ENCODE measurements at regions not wholly inside any gene's neighbourhood (a gene's known extent, or its start where the extent isn't known, plus 50 kb on each side); places are given as distances from the start of the nearest gene placed in this dataset.

DNA sequence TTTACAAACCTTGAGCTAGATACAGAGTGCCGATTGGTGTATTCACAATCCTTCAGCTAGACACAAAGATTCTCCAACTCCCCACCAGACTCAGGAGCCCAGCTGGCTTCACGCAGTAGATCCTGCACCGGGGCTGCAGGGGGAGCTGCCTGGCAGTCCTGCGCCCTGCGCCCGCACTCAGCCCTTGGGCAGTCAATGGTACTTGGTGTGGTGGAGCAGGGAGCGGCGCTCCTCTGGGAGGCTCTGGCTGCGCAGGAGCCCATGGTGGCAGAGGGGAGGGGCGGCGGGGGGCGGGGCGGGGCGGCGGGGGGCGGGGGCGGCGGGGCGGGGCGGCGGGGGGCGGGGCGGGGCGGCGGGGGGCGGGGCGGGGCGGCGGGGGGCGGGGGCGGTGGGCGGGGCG is 923.4 kb downstream of the SOCS6 start:
- no peak for DNase-seq

DNA sequence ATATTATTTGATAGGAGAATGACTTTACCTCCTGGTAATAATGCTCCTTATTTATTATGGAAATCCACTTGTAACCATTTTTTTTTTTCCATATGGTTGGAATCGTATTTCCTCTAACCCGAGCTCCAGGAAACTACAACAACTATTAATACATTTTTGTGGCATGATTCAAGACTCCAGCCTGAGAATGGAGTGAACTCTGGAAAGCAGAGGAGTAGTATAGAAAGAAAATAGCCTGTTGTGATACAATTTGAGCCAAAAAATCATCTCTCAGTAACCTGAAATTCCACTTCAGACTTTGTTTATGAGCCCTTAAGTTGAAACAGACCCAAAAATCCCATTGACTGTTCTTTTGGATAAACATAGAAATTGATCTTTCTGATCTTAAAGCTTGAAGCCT is 921.1 kb downstream of the SOCS6 start:
- no peak for DNase-seq

DNA sequence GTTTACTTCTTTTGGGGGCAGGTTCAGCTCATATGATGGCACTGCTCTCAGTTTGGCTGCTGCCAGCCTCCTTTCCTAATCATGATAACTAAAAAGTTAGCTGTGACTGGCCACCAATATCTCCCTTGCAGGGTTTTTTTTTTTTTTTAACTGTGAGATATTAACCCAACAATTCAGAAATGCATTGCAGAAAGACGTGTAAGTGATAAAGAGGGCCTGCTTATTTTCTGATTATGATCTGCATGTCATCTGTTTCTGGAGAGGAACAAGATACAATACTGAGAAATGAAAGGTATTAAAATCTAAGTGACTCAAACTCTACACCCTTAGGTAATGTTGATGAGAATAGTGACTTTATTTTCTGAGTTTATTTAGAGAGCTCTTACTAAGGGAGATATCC is 905.6 kb downstream of the SOCS6 start:
- no peak for DNase-seq

DNA sequence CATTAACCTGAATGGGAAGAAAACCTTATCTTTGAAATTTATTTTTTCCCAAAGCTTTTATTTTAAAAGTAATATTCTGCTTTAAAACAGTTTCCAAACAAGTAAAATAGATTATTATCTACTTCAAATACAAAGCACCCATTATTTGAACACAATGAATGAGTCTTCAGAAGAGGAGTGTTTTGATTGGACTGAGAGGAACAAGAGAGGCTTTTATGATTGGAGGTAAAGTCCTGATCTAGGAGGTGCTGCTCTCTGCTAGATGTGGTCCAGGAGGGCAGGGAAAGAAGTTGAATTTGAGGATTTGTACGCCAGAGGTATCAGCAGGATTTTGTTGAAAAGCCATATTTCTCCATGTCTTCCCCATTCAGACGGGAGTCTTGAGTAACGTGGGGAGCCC is 900.7 kb downstream of the SOCS6 start:
- DNase-seq: no peak

DNA sequence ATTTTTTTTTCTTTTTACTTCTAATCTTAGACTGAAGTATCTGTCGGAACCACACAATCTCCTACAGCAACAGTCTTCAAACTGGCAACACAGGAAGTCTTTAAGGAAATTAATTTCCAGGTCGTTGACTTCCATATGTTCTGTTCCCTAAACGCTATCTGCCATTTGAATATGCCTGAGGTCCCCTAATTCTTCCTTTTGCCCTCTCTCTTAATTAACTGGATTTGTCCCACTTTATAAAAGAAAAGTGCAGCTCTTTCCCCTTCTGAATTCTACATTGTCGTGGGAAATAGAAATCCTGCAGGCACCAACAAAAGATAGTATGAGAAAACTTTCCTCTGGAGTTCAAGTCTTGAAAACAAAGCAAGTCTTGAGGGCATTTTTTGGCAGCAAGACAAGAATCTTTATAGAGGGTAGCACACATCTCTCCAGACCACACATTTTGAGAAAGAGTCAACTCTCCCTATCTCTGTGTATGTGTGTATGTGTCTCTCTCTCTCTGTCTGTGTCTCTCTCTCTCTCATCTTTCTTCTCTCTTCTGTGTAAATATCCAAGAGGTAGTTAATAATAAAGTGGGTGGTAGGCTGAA is 879.8 kb downstream of the SOCS6 start:
- no peak for DNase-seq

DNA sequence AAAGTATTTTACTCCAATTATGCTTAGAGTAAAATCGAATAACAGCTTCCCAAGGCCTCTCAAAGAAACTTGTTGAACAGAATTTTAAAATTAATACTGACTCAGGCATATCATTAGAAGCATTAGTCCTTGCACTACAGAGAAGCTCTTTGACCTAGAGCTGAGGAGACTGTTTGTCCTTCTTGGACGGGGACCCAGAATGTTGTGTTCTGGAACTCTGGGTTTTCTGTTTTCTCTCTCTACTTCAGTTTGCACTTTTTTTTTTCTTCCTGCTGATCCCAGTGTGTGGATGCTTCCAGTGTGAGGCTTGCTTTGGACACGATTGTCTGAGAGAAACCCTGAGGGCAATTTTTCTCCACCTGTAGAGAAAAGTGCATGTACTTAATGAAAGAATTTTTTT is 847.6 kb downstream of the SOCS6 start:
- no peak for DNase-seq

DNA sequence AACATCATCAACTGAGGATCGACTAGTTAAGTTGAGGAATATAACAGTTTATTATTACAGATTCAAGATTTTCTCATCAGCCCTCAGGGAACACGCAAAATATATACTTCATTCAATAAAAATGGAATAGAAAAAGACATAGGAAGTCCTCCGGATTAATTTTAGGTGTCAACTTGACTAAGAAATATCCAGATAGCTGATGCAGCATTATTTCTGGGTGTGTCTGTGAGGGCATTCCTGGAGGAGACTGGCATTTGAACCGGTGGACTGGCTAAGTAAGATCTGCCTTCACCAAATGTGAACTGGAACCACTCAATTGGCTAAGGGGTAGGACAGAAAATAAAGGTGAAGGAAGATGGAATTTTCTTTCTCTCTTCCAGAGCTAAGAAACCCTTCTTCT is 845.3 kb downstream of the SOCS6 start:
- DNase-seq: no peak

DNA sequence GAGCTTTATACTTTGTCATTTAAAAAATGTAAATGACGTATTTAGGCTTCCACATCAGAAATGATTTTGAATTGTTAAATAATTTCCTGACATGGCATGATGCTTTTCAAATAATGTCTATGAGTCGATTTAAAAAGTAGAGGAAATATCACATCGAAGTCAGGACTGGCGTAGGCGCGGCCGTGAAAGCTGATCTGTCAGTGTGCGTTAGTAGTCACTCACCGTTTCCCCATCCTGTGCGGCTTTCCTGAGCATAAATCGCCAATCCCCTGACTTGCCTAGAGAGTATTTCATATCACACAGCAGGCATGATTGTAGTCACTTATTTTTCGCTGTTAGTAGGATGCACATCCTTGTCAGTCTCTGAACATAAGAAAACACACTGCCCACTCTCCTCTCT is 843.1 kb downstream of the SOCS6 start:
- no peak for DNase-seq

DNA sequence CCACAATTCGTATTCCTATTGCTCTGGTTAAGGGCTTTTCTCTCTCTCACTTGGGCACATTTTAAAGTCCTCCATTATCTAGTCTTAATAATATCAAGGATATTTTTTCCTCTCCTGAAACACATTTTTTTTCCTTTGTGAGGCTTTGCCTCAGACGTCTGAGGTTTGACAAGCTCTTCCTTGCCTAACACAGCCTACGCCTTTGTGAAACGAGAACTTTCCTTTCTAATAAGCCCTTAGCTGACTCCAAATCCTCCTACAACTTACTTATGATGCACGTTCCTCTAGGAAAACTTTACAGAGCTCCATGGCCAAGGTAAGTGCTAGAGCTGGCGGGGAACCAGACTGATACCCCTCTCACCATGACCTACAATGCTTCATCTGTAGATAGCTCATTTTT is 841.5 kb downstream of the SOCS6 start:
- DNase-seq: no peak

DNA sequence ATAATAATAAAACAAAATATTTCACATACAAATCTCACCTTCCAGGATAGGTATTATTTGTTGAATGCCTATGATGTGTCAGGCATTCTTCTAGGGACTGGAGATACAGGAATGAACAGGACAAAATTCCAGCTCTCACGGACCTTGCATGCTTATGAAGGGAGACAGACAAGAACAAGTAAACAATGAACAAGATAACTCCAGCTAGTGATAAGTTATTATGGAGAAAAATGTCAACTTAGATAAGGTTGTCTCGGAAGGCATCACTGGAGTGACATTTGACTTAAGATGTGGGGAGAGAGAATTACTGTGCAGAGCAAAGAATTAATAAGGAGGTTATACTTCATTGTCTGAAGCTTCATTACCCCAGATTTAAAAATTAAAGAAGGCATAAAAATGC is 836.7 kb downstream of the SOCS6 start:
- DNase-seq: no peak

DNA sequence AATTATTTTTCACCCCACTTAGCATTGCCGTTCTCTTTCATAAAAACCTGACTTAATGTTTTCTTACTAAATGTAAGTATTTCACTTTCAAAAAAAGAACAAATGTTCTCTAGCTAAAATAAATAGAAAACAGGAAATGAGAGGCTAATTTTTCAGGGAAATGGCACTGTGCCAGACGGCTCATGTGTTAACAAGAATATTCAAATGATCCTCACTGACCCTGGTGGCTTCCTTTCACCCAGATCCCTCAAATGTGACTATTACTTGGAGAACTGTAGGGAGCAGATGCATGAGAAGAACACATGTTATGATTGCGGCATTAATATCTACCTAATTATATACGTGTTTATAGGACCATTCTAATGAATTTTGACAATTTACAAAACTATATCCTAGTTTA is 827.7 kb downstream of the SOCS6 start:
- DNase-seq: no peak

DNA sequence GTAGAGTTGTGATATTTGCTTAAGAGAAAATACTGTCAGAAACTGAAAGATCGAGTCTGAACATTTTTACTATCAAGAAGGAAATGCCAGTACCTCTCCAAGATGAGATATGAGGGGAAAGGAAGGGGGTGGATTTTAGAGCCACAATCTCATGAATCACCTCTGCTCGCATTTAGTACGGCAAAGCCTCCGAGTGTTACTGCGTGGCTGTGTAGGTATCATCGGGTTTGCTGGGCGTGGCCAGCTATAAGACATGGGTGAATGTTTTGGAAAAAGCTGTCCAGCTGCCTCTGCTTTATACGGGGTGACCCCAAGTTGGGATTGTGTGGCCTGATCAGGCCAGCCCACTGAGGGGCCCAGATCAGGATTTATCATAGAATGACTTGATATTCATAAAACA is 826.4 kb downstream of the SOCS6 start:
- no peak for DNase-seq

DNA sequence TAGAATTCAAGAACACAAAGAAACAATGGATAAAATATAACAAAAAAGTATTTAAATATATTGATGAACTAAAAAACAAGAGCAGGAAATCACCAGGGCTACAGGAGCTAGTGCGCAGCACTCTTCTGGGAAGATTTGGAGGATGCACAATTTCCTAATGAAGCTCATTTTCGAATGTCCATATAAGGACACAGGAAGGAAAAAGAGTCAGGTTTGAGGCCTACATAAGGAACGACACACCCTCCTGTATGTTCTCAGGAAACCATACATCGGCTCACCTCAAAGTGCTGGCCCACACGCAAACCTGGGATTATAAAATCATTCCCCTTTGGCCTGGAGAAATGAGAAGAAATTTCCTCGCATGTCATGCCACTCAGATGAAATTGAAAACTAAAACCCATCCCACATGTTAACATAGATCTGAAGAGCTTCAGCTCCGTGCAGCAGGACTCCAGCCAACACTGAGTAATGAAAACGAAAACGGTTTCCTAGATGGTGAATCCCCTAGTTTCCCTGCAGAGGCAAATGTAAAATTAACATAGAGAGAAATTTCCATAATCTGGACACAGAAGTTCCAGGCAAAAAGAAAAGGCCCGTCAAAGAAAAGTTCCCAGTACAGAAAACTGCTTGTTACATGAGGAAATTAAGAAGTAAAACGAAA is 825.8 kb downstream of the SOCS6 start:
- no peak for DNase-seq

DNA sequence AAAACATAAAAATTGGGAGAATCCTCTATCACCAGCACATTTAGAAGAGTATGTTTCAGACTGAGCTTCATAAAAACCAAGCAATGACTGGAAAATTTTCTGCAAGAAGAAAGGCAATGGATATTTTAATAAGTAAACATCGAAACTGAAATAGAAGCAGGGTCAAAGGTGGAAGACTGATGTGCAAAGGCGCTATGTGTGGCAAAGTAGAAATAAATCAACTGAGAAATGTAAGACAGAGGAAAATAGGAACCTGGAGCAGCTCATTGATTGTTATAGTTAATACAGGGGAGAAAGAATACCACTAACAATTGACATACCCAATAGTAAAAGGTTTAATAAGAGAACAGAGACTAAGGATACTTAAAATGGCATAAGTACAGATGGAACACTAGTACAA is 818.4 kb downstream of the SOCS6 start:
- DNase-seq: no peak

DNA sequence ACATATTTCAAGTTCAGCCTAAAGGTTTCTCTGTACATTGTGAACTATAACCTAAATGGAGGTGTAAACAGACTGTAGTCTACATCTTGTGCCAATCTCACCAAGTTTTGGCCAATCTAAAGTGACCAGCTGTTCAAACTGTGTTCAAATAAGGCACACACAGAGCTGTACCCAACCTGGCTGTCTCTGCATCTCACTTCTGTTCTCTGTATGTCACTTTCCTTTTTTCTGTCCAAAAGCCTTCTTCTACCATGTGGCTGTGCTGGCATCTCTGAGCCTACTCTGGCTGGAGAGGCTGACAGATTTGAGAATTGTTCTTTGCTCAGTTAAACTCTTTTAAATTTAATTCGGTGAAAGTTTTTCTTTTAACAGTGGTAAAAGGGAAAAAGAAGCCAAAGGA is 817.9 kb downstream of the SOCS6 start:
- DNase-seq: no peak

DNA sequence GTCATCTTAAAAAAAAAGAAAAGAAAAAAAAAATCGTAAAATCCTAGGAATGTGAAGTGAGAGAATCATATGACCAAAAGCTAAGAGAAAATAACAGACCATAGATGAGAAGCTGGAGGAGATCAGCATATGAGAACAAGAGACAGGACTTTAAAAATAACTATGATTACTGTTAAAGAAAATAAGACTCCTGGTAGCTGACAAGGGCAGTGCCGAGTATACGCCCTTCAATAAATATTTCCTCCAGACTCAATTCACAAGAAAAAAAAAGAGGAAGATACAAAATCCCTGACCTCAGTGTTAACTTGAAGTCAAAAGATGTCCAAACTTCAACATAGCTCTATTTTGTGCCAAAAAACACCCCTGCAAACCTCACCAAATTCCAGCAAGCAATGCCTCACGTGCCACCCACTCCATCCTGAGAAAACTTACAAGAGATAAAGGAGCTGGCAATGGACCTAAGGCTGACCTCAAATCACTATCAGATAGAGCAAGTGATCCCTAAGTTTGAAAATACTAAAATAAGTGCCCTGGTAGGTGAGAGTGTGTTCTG is 817.2 kb downstream of the SOCS6 start:
- no peak for DNase-seq

DNA sequence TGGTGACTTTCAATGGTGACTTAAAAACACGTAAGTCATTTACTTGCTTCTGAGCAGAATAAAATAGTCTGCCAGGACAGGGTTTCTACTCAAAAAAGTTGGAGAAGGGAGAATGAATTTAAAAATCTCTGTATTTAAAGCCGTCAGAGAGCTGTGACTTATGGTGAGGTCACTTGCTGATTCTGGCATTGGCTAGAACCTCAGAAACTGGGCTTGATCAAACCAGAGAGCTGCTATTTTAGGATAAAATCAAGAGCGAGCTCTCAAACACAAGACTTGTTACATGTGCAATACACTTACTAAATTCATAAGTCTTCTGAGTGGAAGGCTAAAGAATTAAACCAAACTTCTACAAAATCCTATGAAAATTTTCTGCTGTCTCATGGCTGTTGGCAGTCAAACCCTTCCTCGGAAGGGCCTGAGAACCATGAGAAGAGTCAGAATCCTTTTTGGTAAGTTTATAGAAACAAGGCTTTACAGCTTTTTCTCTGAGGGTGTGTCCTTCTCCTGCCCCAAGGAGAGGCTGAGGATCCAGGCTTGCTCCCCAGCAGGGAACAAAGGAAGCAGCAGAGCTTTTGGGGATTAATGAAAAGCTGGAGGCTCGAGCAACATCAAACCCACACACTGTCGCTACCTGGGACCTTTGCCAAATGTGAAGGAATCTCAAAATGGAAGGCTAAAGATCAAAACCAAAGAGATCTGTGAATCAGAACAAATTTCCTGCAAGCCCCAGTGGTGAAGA is 816.4 kb downstream of the SOCS6 start:
- no peak for DNase-seq

DNA sequence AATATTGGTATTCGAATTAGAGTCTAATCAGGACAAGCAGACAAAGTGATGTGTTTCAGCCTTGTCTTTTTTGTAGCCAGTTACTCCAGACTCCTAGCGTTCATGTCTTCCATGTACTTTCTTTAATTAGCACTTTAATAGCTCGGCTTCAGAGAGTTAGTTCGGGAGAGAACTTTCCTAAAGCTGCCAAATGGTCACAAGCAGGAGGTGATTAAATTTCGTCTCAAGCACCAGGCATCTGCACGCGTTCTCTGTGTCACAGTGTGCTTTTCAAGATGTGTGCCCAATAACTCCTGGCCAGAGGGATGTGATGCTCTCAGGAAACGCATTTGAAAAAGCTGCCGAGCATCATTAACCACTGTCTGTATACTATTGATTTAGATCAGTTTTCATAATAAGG is 790.8 kb downstream of the SOCS6 start:
- DNase-seq: no peak

DNA sequence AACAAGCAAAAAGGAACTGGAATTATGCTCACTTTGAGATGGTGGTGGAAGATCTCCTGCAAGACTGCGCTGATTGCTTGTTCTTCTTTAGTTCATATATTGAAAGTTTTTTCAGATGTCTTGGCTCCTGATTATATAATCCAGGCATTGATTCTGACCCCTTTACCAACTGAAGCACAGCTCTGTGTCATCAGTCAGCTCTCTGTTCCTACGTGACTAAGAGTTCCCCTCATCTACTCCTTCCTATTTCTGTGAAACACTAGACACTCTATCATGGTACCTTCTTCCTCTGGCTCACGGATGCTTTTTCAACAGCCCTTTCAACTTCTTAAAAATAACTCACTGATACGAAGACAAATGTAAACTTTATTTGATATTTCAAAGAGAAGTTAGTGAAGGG is 788.6 kb downstream of the SOCS6 start:
- DNase-seq: no peak

DNA sequence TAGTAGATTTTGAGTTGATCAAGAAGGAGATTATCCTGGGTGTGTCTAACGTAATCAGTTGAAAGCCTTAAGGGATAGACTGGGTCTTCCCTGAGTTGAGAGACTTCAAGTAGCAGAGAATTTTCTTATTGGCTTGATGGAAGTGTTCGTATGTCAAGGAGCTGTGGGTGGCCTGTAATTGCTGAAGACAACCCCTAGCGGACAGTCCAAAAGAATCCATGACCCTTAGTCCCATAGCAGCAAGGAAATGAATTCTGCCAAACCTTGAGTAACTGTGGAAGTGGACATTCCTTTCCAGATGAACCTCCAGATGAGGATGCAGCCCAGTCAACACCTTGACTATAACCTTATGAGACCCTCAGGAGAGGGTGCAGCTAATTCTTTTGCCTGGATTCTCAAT is 786.3 kb downstream of the SOCS6 start:
- DNase-seq: no peak

DNA sequence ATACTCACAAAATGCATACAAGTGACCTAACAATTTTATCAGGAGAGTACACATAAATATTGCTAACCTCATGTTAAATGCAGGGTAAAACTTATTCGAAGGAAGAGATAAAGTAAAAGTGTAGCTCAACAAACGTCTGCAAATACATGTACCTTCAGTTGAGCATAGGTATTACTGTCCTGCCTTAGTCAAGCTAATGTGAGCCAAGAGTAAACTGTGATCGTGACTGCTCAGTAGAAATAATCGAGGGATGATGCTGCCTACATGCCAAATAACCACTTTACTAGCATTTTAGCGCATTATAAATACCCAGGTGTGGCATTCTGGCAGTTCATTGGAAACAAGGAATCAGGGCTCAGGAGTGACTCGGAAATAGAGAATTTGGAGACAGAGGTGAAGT is 779.5 kb downstream of the SOCS6 start:
- no peak for DNase-seq

DNA sequence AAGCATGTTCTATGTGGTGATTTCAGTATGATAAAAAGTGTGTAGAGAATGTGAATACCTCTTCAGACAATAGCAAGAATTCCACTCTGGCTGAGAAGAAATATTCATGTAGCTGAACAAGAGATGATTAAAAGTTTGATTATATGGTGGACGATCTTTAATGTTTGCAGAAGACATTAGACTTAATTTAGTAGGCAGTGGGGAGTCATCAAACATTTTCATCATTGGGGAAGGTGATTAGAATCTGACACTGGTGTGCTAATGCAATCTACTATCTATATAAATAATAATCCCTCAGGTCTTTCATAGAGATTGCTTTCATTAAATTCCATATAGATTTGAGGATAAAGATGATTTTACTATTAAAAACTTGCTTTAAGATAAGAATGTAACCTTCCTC is 761.0 kb downstream of the SOCS6 start:
- DNase-seq: no peak

DNA sequence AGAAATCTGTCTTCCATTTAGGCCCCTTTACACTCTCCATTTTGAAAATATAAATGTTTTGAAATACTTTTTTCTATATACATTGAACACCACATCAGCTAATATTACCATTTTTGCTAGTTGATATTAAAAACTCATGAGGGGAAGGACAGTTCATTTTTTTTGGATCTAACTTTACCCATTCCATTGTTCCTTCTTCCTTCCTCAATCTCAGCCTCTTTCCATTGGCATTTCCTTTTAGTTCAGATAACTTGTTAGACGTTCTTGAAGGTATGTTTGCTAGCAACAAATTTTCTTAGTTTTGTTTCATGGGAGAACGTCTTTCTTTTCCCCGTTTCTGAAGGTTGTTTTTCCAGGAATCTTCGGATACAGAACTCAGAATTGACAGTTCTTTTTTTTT is 759.0 kb downstream of the SOCS6 start:
- no peak for DNase-seq

DNA sequence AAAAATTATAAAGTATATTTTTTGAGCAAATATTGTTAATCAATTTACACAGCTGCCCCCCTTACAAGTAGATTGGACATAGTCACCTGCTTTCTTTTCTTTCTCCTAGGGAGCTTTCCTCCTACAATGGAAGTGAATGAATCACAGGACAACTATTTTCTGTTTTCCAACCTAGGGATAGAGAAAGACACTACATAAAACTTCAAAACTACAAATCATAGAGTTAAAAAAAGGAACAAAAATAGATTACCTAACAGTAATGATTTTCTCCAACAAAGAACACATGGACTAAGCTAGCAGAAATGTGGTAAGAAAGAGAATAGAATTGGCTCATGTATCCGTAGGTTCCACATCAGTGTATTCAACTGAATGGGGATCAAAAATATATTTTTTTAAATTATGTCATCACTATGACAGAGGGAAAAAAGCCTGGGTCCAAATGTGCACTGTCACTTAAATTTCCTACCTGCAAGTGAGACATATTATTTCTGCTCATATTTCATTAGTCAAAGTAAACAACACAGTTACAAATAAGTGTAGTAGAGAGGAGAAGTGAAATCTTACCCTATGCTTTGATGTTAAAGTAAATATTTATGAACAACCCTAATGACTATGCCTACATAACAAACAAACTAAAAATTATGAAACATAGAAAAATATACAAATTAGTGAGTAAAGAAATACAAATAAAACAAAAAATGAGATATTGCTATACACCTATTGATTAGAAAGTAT is 756.7 kb downstream of the SOCS6 start:
- no peak for DNase-seq

Data from CD4-positive, alpha-beta T cell treated with Interferon gamma for 1 hour (primary cell).